ENCODE measurements at regions not wholly inside any gene's neighbourhood (a gene's known extent, or its start where the extent isn't known, plus 50 kb on each side); places are given as distances from the start of the nearest gene placed in this dataset.

GRCh38 chr2:22929998-22930397 lies 455.0 kb upstream of the KLHL29 start:
- no peaks in the 10 kb centered on the region for H4K20me1 ChIP-seq (ENCODE audit: low read depth)
- Mint-ChIP-seq H3K27me3 (ENCODE audit: insufficient read depth, low read depth) (no peaks in the 10 kb centered on the region), H3K36me3 (no peaks in the 10 kb centered on the region), H3K4me1 (peaks cover 8% of the 10 kb centered on the region), H3K27ac (no peak overlapping the region), H3K9me3 (no peaks in the 10 kb centered on the region), H3K4me3 (no peak overlapping the region)
- no peaks in the 10 kb centered on the region for H3K4me1 ChIP-seq
- no peaks in the 10 kb centered on the region for H3K27me3 ChIP-seq
- no peak overlapping the region for H2AFZ ChIP-seq (replicated peaks)
- H3K36me3 ChIP-seq = no peaks in the 10 kb centered on the region
- TF ChIP-seq EZH2 (IDR thresholded peaks at IDR 0.05) (no peak), EZH2phosphoT487 (IDR thresholded peaks at IDR 0.05) (no peak)
- H3K4me2 ChIP-seq = no peak overlapping the region
- DNase-seq (ENCODE audit: low spot score) = no peak
- no peaks in the 10 kb centered on the region for H3K9me3 ChIP-seq (ENCODE audit: low read depth)
- H3K27ac ChIP-seq = no peak overlapping the region
- H3K79me2 ChIP-seq (ENCODE audit: low read depth) = no peaks in the 10 kb centered on the region
- no peak overlapping the region for H3K4me3 ChIP-seq
- H3K9ac ChIP-seq = no peak overlapping the region
- H3F3A ChIP-seq (ENCODE audit: low read depth) = no peaks in the 10 kb centered on the region

GRCh38 chr2:22930781-22931180 lies 454.2 kb upstream of the KLHL29 start:
- Histone ChIP-seq H3K4me3 (no peak overlapping the region), H3K79me2 (ENCODE audit: low read depth) (no peaks in the 10 kb centered on the region), H3K4me2 (no peak overlapping the region), H3F3A (ENCODE audit: low read depth) (no peaks in the 10 kb centered on the region), H2AFZ (replicated peaks) (no peak overlapping the region), H3K9me3 (ENCODE audit: low read depth) (no peaks in the 10 kb centered on the region), H3K27ac (no peak overlapping the region), H4K20me1 (ENCODE audit: low read depth) (no peaks in the 10 kb centered on the region), H3K4me1 (no peaks in the 10 kb centered on the region), H3K9ac (no peak overlapping the region), H3K27me3 (no peaks in the 10 kb centered on the region), H3K36me3 (no peaks in the 10 kb centered on the region)
- Mint-ChIP-seq H3K4me1 (peaks cover 8% of the 10 kb centered on the region), H3K4me3 (no peak overlapping the region), H3K27me3 (ENCODE audit: insufficient read depth, low read depth) (no peaks in the 10 kb centered on the region), H3K9me3 (no peaks in the 10 kb centered on the region), H3K36me3 (no peaks in the 10 kb centered on the region), H3K27ac (no peak overlapping the region)
- no peak for DNase-seq (ENCODE audit: low spot score)
- TF ChIP-seq EZH2 (IDR thresholded peaks at IDR 0.05) = no peak
- TF ChIP-seq CTCF (IDR thresholded peaks at IDR 0.05) = no peak
- no peak for TF ChIP-seq EZH2phosphoT487 (IDR thresholded peaks at IDR 0.05)

DNA sequence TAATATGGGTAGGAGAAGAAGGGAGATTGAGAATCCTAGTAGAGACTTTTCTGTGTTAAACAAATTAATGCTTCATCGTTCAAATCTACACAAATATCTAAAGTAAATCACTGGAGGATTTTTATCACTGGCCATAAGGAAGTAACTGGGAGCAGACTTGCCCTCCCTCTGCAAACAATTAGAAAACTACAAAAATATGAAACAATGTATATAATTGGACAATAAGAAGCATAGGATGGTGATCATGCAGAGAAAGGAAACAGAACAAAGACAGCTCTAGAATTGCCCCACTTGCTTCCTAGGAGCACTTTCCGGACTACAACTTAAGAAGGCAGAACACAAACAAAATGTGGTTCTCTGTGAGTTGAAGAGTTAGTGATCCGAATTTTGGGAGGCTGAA lies 452.7 kb upstream of the KLHL29 start:
- H2AFZ ChIP-seq (replicated peaks) = no peak overlapping the region

More for the DNA sequence above, 452.7 kb upstream of the KLHL29 start:
- TF ChIP-seq EZH2phosphoT487 (IDR thresholded peaks at IDR 0.05) (no peak), EZH2 (IDR thresholded peaks at IDR 0.05) (no peak), CTCF (IDR thresholded peaks at IDR 0.05) (no peak)
- H3K27ac Mint-ChIP-seq = no peak overlapping the region
- H3K27me3 Mint-ChIP-seq (ENCODE audit: insufficient read depth, low read depth) = no peaks in the 10 kb centered on the region
- peaks cover 8% of the 10 kb centered on the region for H3K4me1 Mint-ChIP-seq
- Histone ChIP-seq H3K4me3 (no peak overlapping the region), H3F3A (ENCODE audit: low read depth) (no peaks in the 10 kb centered on the region), H3K4me2 (no peak overlapping the region), H3K36me3 (no peaks in the 10 kb centered on the region), H3K9ac (no peak overlapping the region), H3K27ac (no peak overlapping the region), H4K20me1 (ENCODE audit: low read depth) (no peaks in the 10 kb centered on the region), H3K27me3 (no peaks in the 10 kb centered on the region), H3K4me1 (no peaks in the 10 kb centered on the region), H3K9me3 (ENCODE audit: low read depth) (no peaks in the 10 kb centered on the region), H3K79me2 (ENCODE audit: low read depth) (no peaks in the 10 kb centered on the region)
- no peaks in the 10 kb centered on the region for H3K36me3 Mint-ChIP-seq
- DNase-seq (ENCODE audit: low spot score) = no peak
- no peak overlapping the region for H3K4me3 Mint-ChIP-seq
- no peaks in the 10 kb centered on the region for H3K9me3 Mint-ChIP-seq
